Urinary bladder (tissue), 3 donors: ENCODE measurements at regions not wholly inside any gene's neighbourhood (a gene's known extent, or its start where the extent isn't known, plus 50 kb on each side); places are given as distances from the start of the nearest gene placed in this dataset.
A peak's percentile ranks its signal among the peaks of the same experiment; 100 is the strongest.

ENCODE experiments used
- DNase-seq: peaks from one replicate; pipeline ENCODE4 v3.0.0-alpha.2; 2015; ENCODE audit errors: extremely low spot score
- H3K27ac ChIP-seq: one replicate; pipeline ENCODE4 v1.5.1; 2013; ENCODE audit warnings: low read depth, mild to moderate bottlenecking, moderate library complexity
- H3K36me3 ChIP-seq: one replicate; pipeline ENCODE4 v1.6.1; 2013; ENCODE audit warnings: mild to moderate bottlenecking, moderate library complexity; ENCODE audit not compliant: insufficient read depth
- H3K4me1 ChIP-seq: one replicate; pipeline ENCODE4 v1.6.1; 2013; ENCODE audit warnings: mild to moderate bottlenecking, moderate library complexity; ENCODE audit not compliant: insufficient read depth
- H3K4me3 ChIP-seq: one replicate; pipeline ENCODE4 v1.5.1; 2013; ENCODE audit warnings: low read depth, low read length
- WGBS: extraction: QIAGEN DNeasy Blood & Tissue Kit; methylation state at CpG from one replicate; pipeline ENCODE4 v1.1.7; 2013; 5-methylcytosine and 5-hydroxymethylcytosine counted together
- donor health status: healthy with polysubstance abuse.
- donor health status: healthy.

- Histone ChIP-seq H3K4me1 (no peaks in the 10 kb centered on the region), H3K27ac (no peak overlapping the region), H3K4me3 (no peak overlapping the region), H3K36me3 (no peaks in the 10 kb centered on the region)
- 45% methylated on average over 3 of the region's 3 CpGs for WGBS
- peak; percentile 66 for DNase-seq
Observed at GRCh38 chr4:189305500-189305899, 635.2 kb upstream of the FRG1 start.

GRCh38 chr4:189311251-189311650 lies 629.4 kb upstream of the FRG1 start:
- no peak overlapping the region for H3K4me3 ChIP-seq
- H3K4me1 ChIP-seq: no peaks in the 10 kb centered on the region
- 14% methylated on average over 1 of the region's 1 CpG for WGBS
- H3K36me3 ChIP-seq: no peaks in the 10 kb centered on the region
- no peak overlapping the region for H3K27ac ChIP-seq
- no peak for DNase-seq

GRCh38 chr4:189313064-189313463 lies 627.6 kb upstream of the FRG1 start:
- 66% methylated on average over 4 of the region's 4 CpGs for WGBS
- Histone ChIP-seq H3K27ac (no peak overlapping the region), H3K36me3 (no peaks in the 10 kb centered on the region), H3K4me3 (no peak overlapping the region), H3K4me1 (no peaks in the 10 kb centered on the region)
- no peak for DNase-seq

GRCh38 chr4:189313861-189314513 lies 626.7 kb upstream of the FRG1 start:
- WGBS: 96% methylated on average over 23 of the region's 24 CpGs
- no peak overlapping the region for H3K27ac ChIP-seq
- no peaks in the 10 kb centered on the region for H3K4me1 ChIP-seq
- DNase-seq: no peak
- H3K4me3 ChIP-seq: no peak overlapping the region
- H3K36me3 ChIP-seq: no peaks in the 10 kb centered on the region

- 91% methylated on average over 6 of the region's 6 CpGs for WGBS
Observed at GRCh38 chr4:189322426-189322825, 618.2 kb upstream of the FRG1 start.

GRCh38 chr4:189341881-189342280 lies 598.8 kb upstream of the FRG1 start:
- Histone ChIP-seq H3K4me1 (no peaks in the 10 kb centered on the region), H3K36me3 (no peaks in the 10 kb centered on the region), H3K27ac (no peak overlapping the region), H3K4me3 (no peak overlapping the region)
- WGBS: 83% methylated on average over 3 of the region's 3 CpGs
- DNase-seq: no peak

More at GRCh38 chr4:189322426-189322825, 618.2 kb upstream of the FRG1 start:
- Histone ChIP-seq H3K4me1 (no peaks in the 10 kb centered on the region), H3K4me3 (no peak overlapping the region), H3K36me3 (no peaks in the 10 kb centered on the region), H3K27ac (no peak overlapping the region)
- DNase-seq: no peak

GRCh38 chr4:189355590-189355989 lies 585.1 kb upstream of the FRG1 start:
- 87% methylated on average over 33 of the region's 33 CpGs for WGBS
- DNase-seq: no peak
- no peaks in the 10 kb centered on the region for H3K4me1 ChIP-seq
- H3K4me3 ChIP-seq: no peak overlapping the region
- no peaks in the 10 kb centered on the region for H3K36me3 ChIP-seq
- H3K27ac ChIP-seq: no peak overlapping the region

- 90% methylated on average over 7 of the region's 7 CpGs for WGBS
- H3K36me3 ChIP-seq: no peaks in the 10 kb centered on the region
- H3K4me1 ChIP-seq: no peaks in the 10 kb centered on the region
- no peak for DNase-seq
- H3K27ac ChIP-seq: no peak overlapping the region
- H3K4me3 ChIP-seq: no peak overlapping the region
Observed at GRCh38 chr4:189362364-189362763, 578.3 kb upstream of the FRG1 start.

- Histone ChIP-seq H3K36me3 (no peaks in the 10 kb centered on the region), H3K4me1 (no peaks in the 10 kb centered on the region), H3K4me3 (no peak overlapping the region), H3K27ac (no peak overlapping the region)
- DNase-seq: no peak
- 90% methylated on average over 44 of the region's 44 CpGs for WGBS
Observed at GRCh38 chr4:189364032-189364449, 576.6 kb upstream of the FRG1 start.

GRCh38 chr4:189365451-189365850 lies 575.2 kb upstream of the FRG1 start:
- no peak overlapping the region for H3K27ac ChIP-seq
- WGBS: 82% methylated on average over 6 of the region's 6 CpGs
- no peak for DNase-seq

GRCh38 chr4:189367832-189368231 lies 572.8 kb upstream of the FRG1 start:
- Histone ChIP-seq H3K27ac (no peak overlapping the region), H3K4me1 (no peaks in the 10 kb centered on the region), H3K36me3 (no peaks in the 10 kb centered on the region), H3K4me3 (no peak overlapping the region)
- WGBS: 86% methylated on average over 3 of the region's 3 CpGs
- no peak for DNase-seq

More at GRCh38 chr4:189365451-189365850, 575.2 kb upstream of the FRG1 start:
- Histone ChIP-seq H3K4me1 (no peaks in the 10 kb centered on the region), H3K36me3 (no peaks in the 10 kb centered on the region), H3K4me3 (no peak overlapping the region)

- DNase-seq: no peak
- Histone ChIP-seq H3K27ac (no peak overlapping the region), H3K4me3 (no peak overlapping the region), H3K4me1 (no peaks in the 10 kb centered on the region), H3K36me3 (no peaks in the 10 kb centered on the region)
- WGBS: 57% methylated on average over 2 of the region's 2 CpGs
Observed at GRCh38 chr4:189374176-189374575, 566.5 kb upstream of the FRG1 start.

GRCh38 chr4:189376901-189377300 lies 563.8 kb upstream of the FRG1 start:
- WGBS: 88% methylated on average over 2 of the region's 2 CpGs
- DNase-seq: no peak
- Histone ChIP-seq H3K4me3 (no peak overlapping the region), H3K4me1 (no peaks in the 10 kb centered on the region), H3K27ac (no peak overlapping the region), H3K36me3 (no peaks in the 10 kb centered on the region)

- 32% methylated on average over 2 of the region's 2 CpGs for whole genome bisulfite sequencing
- Histone ChIP-seq H3K36me3 (no peaks in the 10 kb centered on the region), H3K27ac (no peak overlapping the region), H3K4me3 (no peak overlapping the region), H3K4me1 (no peaks in the 10 kb centered on the region)
- DNase-seq: no peak
Observed at GRCh38 chr4:189377569-189377968, 563.1 kb upstream of the FRG1 start.

- WGBS: 46% methylated on average over 1 of the region's 1 CpG
- no peaks in the 10 kb centered on the region for H3K4me1 ChIP-seq
- no peak overlapping the region for H3K4me3 ChIP-seq
- DNase-seq: no peak
- H3K36me3 ChIP-seq: no peaks in the 10 kb centered on the region
- no peak overlapping the region for H3K27ac ChIP-seq
Observed at GRCh38 chr4:189385098-189385497, 555.6 kb upstream of the FRG1 start.
